HG03159 (cell line): ENCODE measurements at regions not wholly inside any gene's neighbourhood (a gene's known extent, or its start where the extent isn't known, plus 50 kb on each side); places are given as distances from the start of the nearest gene placed in this dataset.
"Not testable (repeated sequence)": the region's sequence is repeated elsewhere in the genome, so short reads cannot be mapped to it uniquely, and the experiment has no call there.

ENCODE experiments used
- ATAC-seq: cut with Tn5 transposase; IDR thresholded peaks from one replicate; pipeline ENCODE4 v1.9.1; 2021; ENCODE audit warnings: mild to moderate bottlenecking, moderate library complexity; ENCODE audit not compliant: unreplicated experiment

DNA sequence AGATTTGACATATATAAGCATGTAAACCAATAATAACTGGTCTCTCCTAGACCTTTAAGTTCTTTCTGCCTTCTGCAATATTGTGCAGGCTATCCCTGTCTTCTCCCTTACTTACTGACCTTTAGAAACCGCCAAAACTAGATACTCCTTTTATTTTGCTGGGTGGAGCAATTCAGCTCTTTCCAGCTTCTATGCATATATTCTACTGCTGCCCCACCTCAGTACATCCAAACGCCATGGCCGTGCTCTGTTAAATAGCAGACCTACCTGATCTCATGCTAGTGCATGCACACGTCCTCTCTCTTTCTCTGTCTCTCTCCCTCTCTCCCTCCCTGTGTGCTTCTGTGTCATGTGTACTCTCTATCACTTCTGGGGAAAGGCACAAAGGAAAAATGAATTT, 76.7 kb upstream of the CAPRIN1 start:
- ATAC-seq: no peak

DNA sequence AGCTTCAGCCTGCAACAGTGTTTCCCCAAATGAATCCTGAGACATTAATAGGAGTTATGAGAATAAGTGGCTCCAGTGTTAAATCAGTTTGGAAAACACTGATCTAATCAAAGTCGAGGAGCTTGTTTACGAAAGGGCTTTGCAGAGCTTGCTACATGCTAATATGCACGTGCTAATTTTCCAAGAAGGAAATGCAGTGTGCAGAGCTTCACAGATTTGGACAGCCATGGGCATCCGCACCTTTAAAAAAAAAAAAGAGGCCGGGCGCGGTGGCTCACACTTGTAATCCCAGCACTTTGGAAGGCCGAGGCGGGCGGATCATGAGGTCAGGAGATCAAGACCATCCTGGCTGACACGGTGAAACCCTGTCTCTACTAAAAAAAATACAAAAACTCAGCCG, 79.7 kb upstream of the LMO2 start:
- not testable (repeated sequence) for ATAC-seq

DNA sequence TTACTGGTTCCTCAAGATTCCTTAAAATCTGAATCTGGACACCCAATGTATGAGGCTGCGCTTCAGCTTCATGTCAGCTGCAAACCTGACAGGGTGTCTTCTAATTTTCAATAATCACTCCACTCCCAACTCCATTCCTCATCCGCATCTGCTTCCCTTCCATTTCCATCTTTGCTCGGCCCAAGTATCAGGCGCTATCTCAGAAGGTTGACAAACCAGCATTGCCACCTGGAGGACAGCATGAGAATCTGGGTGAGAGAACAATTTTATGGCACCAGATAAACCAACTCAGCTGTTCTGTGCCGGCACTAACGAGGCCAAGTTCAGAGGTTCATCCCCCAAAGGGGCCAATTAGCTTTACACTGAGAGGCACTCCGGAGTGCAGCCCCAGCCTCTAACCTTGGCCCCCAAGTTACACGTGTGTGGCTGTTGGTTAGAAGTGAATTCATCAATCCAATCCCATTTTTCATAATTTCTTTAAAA, 79.1 kb upstream of the LMO2 start:
- ATAC-seq: no peak

DNA sequence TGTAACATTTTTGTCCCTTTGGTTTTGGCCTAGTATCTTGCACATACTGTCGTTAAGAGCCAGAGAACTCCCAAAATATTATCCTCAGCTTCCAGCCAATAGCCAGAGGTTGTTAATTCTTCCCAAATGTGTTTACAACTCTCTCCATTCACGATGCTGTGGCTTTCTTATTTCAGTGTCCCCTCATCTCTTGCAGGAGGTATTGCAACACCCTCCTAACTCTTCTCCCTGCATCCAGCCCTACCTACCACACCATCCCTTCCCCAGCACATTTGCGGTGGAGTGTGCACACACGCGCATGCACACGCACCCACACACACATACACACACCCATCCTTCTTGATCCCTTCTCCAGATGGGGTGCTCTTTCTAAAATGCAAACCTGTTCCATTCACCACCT, 75.6 kb upstream of the LMO2 start:
- ATAC-seq: no peak

DNA sequence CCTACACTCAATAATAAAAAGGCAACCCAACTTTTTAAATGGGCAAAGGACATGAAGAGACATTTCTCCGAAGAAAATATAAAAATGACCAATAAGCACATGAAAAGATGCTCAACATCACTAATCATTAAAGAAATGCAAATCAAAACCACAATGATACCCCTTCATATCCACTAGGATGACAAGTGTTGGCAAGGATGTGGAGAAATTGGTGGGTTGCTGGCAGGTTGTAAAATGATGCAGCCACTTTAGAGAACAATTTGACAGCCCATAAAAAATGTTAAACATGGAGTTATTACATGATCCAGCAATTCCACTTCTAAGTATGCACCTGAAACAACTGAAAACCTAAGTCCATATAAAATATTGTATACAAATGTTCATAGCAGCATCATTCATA, 73.2 kb upstream of the LMO2 start:
- no peak for ATAC-seq

DNA sequence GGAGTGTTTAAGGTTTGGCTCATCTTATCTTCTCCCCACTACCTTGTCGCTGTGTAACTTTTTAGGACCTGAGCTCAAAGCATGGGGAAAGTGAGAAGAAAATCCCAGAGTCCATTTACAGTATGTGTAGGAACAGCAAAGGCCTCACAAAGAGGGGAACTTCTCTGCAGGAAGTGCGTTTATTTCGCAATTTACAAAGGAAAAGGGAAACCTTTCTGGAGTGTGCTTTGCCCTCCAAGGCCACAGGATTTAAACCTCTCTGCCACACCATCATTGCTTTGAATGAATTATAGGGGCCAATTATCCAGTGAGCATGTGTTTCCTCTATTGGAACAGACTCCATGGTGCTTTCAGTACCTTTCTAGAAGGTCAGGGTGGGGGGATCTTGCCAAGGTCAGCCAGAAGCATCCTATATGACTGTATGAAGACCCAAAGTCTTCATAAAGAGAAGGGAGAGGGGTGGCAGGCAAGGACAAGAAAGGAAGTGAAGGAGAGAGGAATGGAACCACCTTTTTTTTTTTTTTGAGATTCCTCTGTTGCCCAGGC, 68.1 kb upstream of the LMO2 start:
- ATAC-seq: no peak

DNA sequence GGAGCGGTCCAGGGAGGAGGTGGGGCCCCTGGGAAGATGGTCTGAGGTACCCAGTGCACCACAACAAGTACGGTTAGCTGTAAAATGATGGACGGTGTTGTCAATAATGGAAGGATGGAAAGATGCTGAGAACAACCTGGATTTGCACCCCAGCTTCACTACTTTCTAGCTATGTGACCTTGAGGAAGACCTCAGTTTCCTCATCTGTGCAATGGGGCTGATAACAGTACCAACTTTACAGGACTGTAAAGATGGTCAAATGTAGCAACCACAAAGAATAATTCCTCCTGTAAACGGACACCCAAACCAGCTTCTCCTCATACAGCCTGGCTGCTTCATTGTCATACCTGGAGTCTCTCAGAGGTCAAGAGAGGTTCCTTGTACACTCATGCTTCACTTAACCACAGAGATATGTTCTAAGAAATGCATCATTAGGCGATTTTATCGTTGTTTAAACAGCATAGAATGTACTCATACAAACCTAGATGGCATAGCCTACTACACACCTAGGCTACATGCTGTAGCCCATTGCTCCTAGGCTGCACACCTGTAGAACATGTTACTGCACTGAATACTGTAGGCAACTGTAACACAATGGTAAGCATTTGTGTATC, 65.5 kb upstream of the LMO2 start:
- ATAC-seq: no peak

DNA sequence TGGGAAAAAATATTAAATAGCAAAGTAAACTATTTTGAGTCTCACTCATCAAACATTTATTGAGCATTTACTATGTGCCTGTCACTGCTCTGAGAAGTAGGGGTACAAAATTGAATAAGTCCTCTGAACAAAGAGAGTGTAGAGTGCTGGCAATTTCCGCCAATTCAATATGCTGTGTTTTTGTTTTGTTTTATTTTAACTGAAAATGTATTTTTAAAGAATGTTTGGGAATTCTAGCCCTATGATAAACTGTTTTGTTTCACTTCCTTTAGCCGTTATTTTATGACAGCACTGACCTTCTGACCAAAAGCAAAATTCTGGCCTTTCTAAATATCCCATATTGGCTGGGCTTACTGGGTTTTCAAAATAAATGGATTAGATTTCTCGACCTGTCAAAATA, 64.7 kb upstream of the LMO2 start:
- no peak for ATAC-seq

DNA sequence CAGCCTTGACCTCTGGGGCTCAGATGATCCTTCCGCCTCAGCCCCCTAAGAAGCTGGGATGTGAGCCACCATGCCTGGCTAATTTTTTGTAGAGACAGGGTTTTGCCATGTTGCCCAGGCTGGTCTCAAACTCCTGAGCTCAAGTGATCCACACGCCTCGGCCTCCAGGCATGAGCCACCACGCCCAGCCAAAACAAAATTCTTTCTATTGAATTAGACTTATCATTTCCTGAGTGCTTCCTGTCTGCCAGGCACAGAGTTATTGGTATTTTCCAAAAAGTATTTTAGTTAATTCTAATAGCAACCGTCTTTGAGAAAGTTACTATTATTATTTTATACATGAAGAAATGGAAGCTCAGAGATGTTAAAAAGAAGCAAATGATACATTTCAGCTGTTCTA, 61.4 kb upstream of the LMO2 start:
- no peak for ATAC-seq

DNA sequence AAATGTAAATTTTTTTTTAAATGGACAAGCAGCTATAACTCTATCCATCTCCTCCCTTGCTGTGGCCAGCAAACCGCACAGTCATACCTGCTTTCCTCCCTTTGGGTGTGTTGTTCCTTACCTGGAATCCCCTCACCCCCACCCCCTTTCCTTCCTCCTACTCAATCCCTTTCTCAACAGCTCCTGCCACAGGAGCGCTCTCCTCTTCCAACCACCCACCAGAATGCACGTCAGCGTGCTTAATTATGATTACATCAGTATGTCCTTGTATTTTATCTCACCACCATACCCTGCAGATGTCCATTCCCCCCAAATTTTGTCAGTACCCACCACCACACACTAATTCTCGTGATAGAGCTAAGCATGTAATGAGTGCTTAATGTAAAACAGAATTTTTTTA, 60.9 kb upstream of the LMO2 start:
- no peak for ATAC-seq

DNA sequence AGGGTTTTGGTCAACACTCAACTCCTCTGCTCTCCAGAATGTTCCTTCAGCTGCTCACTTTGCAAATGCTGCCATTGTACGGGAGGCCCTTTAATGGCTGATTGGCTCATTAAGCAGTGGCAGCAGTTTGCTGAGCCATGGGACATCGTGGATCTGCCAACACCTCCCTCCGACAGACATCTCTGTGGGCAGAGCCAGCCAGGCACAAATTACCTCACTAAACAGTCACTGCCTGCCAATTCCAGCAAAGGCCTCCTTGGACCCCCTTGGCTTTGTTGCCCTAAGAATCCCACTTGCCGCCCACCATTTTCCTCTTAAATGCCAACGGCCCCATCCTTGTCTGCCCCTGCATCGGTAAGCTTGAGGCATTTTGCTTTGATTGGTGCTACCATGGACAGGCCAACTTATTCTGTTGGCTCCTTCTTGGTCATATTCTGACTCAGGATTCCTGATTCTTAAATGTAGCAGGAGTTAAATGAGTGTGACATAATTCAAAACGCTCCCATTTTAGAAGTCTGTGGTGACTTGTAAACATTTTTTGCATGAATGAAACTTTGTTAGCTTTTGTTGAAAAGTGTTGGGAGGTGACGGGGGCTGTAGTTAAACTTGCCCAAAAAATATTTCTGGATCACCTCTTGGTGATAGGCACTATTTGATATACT, 57.5 kb upstream of the LMO2 start:
- ATAC-seq: no peak

DNA sequence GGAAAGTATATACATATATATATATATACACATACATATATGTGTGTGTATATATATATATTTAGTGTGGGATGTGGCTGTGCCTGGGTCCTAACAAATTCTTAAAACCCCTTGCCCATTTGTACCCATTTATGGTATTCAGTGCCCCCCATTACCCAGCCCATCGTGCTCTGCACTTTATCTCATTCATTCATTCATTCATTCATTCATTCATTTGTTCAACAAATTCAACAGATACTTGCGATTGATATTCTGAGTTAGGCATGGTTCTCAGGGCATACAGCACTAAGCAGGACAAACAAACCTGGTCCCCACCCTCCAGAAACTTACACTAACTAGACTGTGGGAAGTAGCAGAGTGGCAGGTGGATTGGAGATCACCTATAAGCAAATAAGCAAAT, 56.6 kb upstream of the LMO2 start:
- ATAC-seq: no peak

DNA sequence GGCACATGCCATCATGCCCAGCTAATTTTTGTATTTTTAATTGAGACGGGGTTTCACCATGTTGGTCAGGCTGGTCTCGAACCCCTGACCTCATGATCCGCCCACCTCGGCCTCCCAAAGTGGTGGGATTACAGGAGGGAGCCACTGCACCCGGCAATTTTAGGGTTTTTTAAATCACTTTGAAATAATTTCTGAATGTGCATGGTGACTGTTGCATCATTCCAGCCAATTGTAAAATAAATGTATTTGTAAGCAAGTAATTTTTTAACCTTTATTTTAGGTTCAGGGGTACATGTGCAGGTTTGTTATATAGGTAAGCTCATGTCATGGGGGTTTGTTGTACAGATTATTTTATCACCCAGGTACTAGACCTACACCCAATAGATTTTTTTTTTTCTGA, 56.0 kb upstream of the LMO2 start:
- not testable (repeated sequence) for ATAC-seq

DNA sequence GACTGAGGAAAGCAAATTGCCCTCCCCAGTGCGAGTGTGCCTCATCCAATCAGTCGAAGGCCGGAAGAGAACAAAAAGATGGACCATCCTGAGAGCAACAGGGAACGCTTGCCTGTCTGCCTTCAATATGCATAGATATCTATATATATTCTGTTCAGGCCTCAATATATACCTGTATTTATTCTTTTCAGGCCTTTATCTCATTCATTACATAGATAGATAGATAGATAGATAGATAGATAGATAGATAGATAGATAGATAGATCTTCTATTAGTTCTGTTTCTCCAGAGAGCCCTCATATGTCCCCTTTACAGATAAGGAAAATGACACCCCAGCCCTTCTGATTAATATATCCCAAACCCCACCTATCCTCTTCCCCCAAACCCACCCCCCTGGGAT, 55.1 kb upstream of the LMO2 start:
- no peak for ATAC-seq

DNA sequence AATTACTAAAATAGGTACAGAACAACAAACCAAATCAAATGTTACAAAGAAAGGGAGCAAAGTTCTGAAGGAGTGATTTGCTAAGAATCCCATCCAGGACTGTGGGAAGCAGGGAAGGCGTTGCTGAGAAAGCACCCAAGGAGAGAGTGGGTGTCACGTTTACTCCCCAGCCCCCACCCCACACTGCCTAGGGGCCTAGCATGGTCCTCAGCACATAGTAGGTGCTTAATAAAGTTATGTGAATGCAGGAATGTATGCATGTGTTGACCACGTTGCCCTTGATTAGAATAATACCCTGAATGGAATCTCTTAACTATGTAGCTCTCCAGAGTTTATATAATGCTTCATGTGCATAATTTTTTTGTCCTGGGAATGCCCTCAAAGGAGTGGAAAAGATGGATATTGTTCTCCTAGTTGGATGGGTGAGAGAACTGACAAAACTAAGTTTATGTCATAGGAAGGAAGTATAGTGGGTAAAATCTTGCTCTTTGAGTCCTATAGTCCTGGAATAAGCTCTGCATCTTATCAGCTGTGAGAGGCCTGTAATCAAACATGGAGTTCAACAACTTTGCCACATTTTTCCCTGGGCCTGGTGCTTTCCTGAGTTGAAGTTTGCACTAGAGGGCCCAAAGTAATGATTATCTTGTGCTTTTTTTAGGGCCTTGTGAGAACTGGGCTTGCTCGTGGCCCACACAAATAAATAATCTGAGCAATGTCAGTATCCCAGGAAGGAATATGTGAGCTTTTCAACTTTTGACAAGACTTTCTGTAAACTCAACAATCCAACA, 53.8 kb upstream of the LMO2 start:
- no peak for ATAC-seq

DNA sequence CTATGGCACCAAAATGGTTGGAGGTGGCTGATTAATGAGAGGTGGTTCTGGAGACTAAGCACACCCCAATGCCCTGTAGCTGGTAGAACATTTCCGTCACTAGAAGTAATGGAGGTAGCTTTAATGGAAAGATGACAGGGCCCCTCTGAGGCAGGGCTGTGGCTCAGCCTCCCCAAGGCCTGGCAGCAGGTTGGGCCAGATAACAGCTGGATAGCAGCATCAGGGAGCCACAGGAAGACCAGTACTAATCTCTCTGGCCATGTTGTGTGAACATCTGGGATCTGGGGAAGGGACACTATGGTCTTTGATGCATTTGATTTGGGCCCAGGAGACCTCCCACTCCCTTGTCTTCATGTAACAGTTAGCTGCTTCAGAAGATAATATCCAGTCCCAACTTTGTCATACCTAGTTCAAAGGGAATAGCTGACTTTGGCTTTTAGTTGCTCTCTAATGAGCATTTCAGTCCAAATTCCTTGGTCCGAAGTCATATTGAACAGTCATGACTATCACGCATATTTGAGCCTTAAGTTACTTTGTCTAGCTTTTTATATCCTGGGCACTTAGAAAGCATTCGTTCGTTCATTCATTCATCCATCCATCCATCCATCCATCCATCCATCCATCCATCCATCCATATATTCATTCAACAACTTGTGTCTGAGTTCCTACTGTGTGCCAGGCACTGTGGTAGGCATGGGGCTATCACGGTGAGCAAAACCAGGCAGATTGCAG, 53.0 kb upstream of the LMO2 start:
- no peak for ATAC-seq

DNA sequence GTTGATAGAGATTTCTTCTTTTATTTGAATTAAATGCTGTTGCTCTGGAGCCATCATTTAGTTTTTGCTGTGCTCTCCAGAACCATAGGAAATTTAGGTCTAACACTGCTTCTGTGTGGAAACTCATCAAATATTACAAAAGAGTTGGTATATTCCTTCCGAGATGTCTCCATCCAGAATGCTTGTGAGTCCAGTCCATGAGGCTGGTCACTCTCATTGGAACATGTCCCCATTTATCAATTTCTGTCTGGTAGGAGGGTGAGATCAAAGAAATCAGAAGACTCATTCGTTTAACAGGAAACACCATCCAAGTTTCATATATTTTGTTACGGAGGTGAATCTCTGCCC, 52.4 kb upstream of the LMO2 start:
- ATAC-seq: no peak

DNA sequence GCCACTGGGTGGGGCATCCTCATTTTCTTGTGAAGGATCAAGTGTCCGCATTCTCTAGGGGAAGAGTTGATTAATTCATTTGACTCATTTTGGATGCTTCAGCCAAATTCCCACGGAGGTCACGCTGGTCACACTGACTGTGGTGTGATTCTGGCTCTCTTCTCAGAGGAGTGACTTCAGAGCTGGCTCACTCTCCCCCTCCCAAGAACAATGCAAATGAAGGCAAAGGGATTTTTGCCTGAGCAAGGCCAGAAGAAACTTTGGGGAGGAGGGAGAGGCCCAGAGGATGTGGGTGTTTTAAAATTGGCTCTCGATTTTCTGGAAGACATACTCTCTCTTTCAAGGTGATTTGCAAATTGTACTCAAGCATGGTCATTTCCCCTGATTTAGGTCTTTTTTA, 51.1 kb upstream of the LMO2 start:
- no peak for ATAC-seq

DNA sequence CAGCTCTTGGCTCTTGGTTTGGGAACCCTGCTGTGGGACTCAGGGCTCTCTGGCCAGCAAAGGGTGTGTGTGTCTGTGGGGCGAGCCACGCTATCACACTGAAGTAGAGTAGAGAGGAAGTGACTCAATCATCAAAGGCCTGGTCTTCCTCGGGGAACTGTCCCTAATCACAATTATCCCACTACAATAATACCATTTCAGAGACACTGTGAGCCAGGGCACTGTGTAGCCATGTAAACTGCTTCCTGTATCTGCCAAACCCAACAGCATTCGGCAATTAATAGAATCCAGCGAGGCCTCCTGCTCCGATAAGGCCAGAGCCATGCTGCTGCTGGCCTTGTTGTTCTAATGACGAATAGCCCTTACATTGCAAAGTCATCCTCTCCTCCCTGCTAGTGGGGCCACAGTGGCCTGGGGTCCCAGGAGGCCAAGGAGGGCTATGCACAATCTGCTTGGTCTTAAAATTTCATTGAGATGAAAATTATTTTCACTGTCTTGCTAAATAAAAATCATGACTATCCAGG, 49.8 kb upstream of the LMO2 start:
- ATAC-seq: no peak
